Right lobe of liver (tissue), 4 donors: ENCODE measurements at regions not wholly inside any gene's neighbourhood (a gene's known extent, or its start where the extent isn't known, plus 50 kb on each side); places are given as distances from the start of the nearest gene placed in this dataset.

Experiments
- CTCF ChIP-seq, 4 donors: fragments of 200-600 bp in 3 of 4; fragments of 450-650 bp in 1 of 4; IDR thresholded peaks; one replicate each; pipeline versions ENCODE4 v1.5.1 to v1.8.0; 2016 to 2022; ENCODE audit warnings: antibody characterized with exemption in 4 of 4, mild to moderate bottlenecking in 2 of 4
- POLR2A ChIP-seq: fragments of 450-650 bp; IDR thresholded peaks from one replicate; pipeline ENCODE4 v1.6.1; 2017; ENCODE audit warnings: antibody characterized with exemption, mild to moderate bottlenecking
- donor health status: DM: no; HTN: no; CAD: no.
- donor health status: DM: no; HTN: no; CAD: no.
- donor health status: DM: no; HTN: yes; CAD: no.

- TF ChIP-seq POLR2A (no peak), CTCF (IDR thresholded peaks at IDR 0.05) (no peak)
Measured at GRCh38 chr1:104665300-104665699, 915.6 kb downstream of the AMY1C start.
